GM19023 (cell line): ENCODE measurements at regions not wholly inside any gene's neighbourhood (a gene's known extent, or its start where the extent isn't known, plus 50 kb on each side); places are given as distances from the start of the nearest gene placed in this dataset.

Experiments
- ATAC-seq: cut with Tn5 transposase; IDR thresholded peaks from one replicate; pipeline ENCODE4 v1.9.1; 2021; ENCODE audit warnings: mild to moderate bottlenecking, moderate library complexity; ENCODE audit not compliant: unreplicated experiment

DNA sequence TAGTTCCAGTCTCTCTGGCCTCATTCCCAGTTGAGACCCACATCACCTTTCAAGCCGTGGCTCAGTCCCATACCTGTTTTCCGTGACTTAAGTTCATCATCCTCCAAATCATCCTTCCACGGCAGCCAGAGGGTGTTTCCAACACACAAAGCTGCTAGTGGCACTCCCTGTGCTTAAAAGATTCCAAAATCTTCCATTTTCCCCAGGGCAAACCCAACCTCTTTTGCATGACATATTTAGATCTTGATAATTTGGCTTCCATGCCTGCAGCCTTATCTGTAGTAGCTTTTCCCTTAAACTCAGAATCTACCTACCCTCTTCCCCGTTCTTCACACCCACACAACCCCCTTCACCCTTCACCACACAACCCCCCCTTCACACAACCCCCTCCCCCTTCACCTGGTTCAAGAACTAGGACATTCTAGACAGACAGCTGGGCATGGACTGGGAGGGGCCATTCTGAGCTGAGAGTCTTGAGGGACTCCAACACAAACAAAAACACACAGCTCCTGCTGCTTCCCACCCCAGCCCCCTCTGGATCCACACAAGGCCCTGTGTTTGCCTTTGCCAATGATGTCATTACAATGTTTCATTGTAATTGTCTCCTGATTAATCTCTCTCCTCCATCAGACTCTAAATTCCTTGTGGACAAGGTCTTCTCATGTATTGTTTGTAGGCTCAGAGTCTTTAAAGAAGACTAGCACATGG, 268.2 kb downstream of the SH3GL2 start:
- ATAC-seq, result no peak

DNA sequence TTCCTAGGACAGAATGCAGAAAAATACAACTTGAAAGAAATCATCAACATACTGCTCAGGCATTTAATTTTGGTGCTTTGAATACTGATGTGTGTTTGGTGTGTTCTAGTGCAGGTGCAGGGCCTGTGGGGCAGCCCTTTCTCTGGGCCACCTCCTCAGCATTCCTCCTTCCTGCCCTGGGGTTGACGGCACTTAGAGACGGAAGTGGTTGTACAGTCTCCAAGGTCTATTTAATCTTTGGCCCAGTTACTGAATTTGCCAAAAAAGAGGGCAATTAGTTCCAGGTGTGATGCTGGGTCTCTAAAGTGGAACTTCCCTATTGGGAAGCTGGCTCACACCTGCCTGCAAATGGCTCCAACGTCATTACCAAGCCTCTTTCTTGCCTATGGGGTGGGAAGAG, 269.0 kb downstream of the SH3GL2 start:
- no peak for ATAC-seq

GRCh38 chr9:17852108-17852507, 273.2 kb downstream of the SH3GL2 start:
- ATAC-seq, result no peak

- ATAC-seq, result no peak
Measured at GRCh38 chr9:17854487-17854886, 275.6 kb downstream of the SH3GL2 start.

DNA sequence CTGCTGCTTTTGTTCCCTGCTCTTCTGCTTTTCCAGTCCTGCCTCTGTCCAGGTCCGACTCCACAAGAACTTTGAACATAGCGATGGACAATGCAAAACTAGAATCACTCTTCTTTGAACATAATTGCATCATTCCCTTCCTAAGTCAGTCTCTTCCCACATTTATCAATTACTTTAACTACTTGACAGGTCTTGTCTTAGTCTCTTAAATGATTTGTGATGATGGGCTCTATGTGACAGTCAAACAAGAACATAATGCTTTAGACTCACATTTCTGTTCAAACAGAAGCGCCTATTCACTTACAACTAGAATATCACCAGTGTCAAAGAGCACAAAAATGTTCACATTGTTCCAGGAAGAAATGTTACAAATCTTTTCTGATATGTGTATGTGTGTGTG, 278.1 kb downstream of the SH3GL2 start:
- no peak for ATAC-seq

DNA sequence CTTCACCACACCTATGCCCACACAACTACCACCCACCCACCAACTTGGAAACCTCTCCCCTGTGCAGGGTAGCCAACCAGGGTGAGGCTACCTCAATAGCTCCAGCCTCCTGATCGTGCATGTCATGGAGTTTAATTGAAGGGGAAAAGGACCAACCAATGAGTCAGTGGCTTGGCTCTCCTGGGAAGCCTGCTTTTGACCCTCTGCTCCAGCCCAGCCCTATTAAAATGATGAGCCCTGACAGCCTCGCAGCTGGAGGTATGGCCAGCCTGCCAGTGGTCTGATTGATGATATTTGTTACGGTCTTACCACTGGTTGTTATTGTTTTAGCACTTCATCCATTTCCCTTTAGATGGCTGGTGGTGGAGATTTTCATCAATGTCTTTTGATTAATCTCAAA, 280.4 kb downstream of the SH3GL2 start:
- no peak for ATAC-seq

- ATAC-seq, result no peak
Measured at GRCh38 chr9:17859987-17860386, 281.1 kb downstream of the SH3GL2 start.

DNA sequence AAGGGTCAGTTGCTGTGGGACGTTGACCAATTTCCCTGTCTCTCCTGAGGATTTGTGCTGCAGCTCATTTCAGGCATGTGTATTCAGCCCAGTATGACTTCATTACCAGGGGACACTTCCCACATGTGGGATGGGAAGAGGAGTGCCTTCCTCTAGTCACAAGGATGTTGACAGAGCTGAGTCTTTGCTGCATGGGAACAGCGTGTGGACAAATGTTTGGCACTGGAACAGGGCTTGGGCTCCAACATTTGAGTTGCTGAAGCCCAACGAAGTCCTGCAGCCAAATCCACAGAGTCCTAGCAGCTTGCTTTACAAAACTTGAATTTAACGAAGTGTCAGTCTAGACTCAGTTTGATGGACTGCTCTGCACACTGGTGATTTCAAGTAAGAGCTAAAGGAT, 283.2 kb downstream of the SH3GL2 start:
- ATAC-seq, result no peak

- no peak for ATAC-seq
Measured at GRCh38 chr9:17862629-17863028, 283.8 kb downstream of the SH3GL2 start.

DNA sequence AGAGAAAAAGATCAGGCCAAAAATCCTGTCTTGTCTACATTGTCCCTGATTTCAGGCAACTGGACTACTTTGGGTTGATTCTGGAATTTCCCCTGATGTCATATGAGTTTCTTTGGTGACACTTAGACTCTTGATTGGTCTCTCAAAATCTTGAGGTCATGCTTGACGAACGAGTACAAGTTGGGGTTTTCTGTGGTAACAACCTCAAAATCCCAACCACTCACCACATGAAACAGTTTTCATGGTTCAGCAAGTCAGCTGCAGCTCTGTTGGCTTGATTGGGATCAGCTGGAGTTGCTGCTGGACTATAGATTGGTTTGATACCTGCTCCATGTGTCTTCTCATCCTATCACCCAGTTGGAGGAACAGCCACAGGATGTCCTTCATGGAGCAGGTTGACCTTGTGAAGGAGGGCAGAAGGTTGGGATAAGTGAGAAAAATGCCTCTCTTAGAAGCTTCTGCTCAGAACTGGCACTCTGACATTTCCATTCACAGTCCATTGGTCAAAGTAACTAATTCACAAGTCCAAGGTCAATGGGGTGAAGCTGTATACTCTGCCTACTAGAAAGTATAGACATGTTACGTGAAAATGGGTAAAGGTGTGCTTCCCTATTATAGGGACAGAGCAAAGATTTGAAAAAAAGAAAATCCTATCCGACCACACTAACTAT, 284.5 kb downstream of the SH3GL2 start:
- peak; percentile 92 for ATAC-seq

- no peak for ATAC-seq
Measured at GRCh38 chr9:17863924-17864323, 285.1 kb downstream of the SH3GL2 start.

DNA sequence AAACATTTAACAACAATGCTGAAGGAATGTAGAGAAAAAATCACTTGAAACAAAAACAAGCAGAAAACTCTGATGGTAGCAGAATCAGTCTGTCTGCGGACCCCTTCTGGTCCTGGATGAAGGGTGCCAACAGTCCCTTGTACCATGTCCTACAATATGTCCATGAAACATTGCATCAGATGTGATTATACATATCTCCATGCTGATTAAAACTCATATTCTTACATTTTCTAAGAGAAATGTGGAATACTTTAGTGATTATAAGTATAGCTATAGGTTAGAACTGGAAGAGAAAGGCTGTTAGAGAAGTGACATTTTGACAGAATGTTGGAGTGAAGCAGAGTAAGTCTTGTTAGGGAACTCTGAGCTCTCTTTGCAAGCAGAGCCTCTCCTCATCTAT, 286.1 kb downstream of the SH3GL2 start:
- no peak for ATAC-seq

DNA sequence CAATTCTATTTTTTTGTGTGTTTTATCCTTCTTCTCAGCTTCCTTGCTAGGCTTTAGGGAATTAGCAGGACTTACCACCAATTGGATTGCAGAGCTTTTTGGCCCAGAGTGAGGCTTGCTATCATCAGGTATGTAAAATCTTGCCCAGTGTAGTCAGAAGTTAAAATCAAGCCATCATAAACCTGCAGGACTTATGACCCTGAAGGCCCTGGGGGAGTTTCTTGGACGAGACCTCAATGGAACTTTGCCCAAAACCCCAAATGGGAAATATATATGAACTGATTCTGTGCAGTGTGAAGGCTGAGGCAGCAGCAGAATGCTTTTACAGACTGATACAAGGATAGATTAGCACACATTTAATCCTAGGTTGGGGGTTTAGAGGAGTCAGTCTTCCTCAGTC, 287.0 kb downstream of the SH3GL2 start:
- ATAC-seq, result no peak

GRCh38 chr9:17870722-17871121, 291.9 kb downstream of the SH3GL2 start:
- ATAC-seq, result no peak

- no peak for ATAC-seq
Measured at GRCh38 chr9:17871213-17871890, 292.5 kb downstream of the SH3GL2 start.

DNA sequence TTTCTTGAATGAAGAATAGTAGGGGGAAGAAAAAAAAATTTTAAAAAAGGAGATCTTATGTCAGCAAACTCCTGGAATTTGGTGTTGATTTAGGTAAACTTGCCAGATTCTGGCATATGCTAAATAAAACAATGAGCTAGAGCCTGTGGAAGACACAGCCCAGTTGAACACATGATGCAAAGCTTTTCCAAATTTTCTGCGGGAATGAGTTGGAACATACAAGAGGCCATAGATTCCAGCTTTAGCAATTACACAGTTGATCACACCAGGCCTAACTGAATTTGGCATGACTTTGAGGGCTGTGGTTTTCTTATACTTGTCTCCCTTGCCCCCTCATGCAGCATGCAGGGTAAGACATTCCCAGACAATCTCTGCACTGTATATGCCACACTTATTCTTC, 297.0 kb downstream of the SH3GL2 start:
- no peak for ATAC-seq

- no peak for ATAC-seq
Measured at GRCh38 chr9:17876687-17877086, 297.8 kb downstream of the SH3GL2 start.

GRCh38 chr9:17878810-17879370, 300.0 kb downstream of the SH3GL2 start:
- ATAC-seq, result no peak

DNA sequence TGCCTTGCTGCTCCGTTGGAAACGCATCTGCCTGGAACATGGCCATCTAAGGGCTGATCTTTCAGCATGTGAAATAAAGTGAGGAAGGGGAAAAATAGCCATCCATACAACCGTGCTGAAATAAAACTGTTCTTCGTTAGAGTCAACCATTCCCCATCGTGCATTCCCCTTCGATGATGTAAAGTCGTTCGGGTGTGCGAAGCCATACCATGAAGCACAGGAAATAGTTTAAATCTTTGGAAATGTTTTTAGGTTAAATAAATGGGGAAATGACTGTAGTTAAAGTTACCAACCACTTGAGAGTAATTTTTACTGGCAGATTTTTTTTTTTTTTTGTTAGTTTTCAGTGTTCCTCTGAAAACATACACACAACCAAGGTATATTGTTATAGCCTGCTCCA, 302.5 kb downstream of the SH3GL2 start:
- ATAC-seq, result no peak

GRCh38 chr9:17882688-17883594, 304.1 kb downstream of the SH3GL2 start:
- ATAC-seq, result no peak

DNA sequence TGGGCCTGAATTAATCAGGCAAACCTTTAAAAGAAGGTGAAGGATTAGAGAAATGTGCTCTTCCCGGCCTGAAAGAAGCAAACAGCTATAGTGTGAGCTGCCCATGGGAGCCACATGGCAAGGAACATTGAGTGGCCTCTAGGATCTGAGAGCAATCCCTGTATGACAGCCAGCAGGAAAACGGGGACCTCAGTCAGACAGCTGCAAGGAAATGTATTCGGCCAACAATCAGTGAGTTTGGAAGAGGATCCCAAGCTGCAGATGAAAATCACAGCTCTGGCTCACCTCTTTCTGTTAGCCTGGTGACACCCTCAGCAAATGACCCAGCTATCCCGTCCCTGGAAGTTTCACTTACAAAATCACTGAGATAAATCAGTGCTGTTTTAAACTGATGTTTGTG, 309.2 kb downstream of the SH3GL2 start:
- ATAC-seq, result no peak
